ENCODE measurements at regions not wholly inside any gene's neighbourhood (a gene's known extent, or its start where the extent isn't known, plus 50 kb on each side); places are given as distances from the start of the nearest gene placed in this dataset.

- DNase-seq (no peak), ATAC-seq (peak; percentile 68)
- H3K27me3 ChIP-seq = no peaks in the 10 kb centered on the region
- no peak for TF ChIP-seq CTCF (IDR thresholded peaks at IDR 0.05)
- intact Hi-C loops (cut with DNase I) = no loop called here
- H3K4me1 ChIP-seq = no peaks in the 10 kb centered on the region
- H3K9me3 ChIP-seq = no peaks in the 10 kb centered on the region
- H3K36me3 ChIP-seq = no peaks in the 10 kb centered on the region
- H3K4me3 ChIP-seq = no peak overlapping the region
- no peak overlapping the region for H3K27ac ChIP-seq
Measured at GRCh38 chr2:176854878-176855277, 357.7 kb upstream of the HNRNPA3 start.

- no peak for DNase-seq
- no peak overlapping the region for H3K27ac ChIP-seq
- H3K9me3 ChIP-seq = no peaks in the 10 kb centered on the region
- intact Hi-C loops (cut with DNase I) = no loop called here
- no peaks in the 10 kb centered on the region for H3K27me3 ChIP-seq
- no peak overlapping the region for H3K4me3 ChIP-seq
- no peak for ATAC-seq
- no peaks in the 10 kb centered on the region for H3K4me1 ChIP-seq
- H3K36me3 ChIP-seq = no peaks in the 10 kb centered on the region
- no peak for TF ChIP-seq CTCF (IDR thresholded peaks at IDR 0.05)
Measured at GRCh38 chr2:176856683-176857082, 355.9 kb upstream of the HNRNPA3 start.

- TF ChIP-seq CTCF (IDR thresholded peaks at IDR 0.05) = no peak
- Histone ChIP-seq H3K4me1 (no peaks in the 10 kb centered on the region), H3K27ac (no peak overlapping the region), H3K9me3 (no peaks in the 10 kb centered on the region), H3K4me3 (no peak overlapping the region), H3K36me3 (no peaks in the 10 kb centered on the region), H3K27me3 (no peaks in the 10 kb centered on the region)
- intact Hi-C loops (cut with DNase I) = no loop called here
- ATAC-seq = no peak
- no peak for DNase-seq
Measured at GRCh38 chr2:176865336-176865735, 347.3 kb upstream of the HNRNPA3 start.

- intact Hi-C loops (cut with DNase I) = no loop called here
- ATAC-seq (no peak), DNase-seq (no peak)
- no peak for TF ChIP-seq CTCF (IDR thresholded peaks at IDR 0.05)
- Histone ChIP-seq H3K4me3 (no peak overlapping the region), H3K4me1 (no peaks in the 10 kb centered on the region), H3K9me3 (peaks cover 0 to 16% of the 10 kb centered on the region in 2 donors), H3K36me3 (no peaks in the 10 kb centered on the region), H3K27me3 (no peaks in the 10 kb centered on the region), H3K27ac (no peak overlapping the region)
Measured at GRCh38 chr2:176872406-176872805, 340.2 kb upstream of the HNRNPA3 start.

GRCh38 chr2:176873403-176873802 lies 339.2 kb upstream of the HNRNPA3 start:
- Histone ChIP-seq H3K36me3 (no peaks in the 10 kb centered on the region), H3K27me3 (no peaks in the 10 kb centered on the region), H3K9me3 (peaks cover 0 to 16% of the 10 kb centered on the region in 2 donors), H3K4me1 (no peaks in the 10 kb centered on the region), H3K27ac (no peak overlapping the region), H3K4me3 (no peak overlapping the region)
- ATAC-seq (no peak), DNase-seq (no peak)
- intact Hi-C loops (cut with DNase I) = no loop called here
- TF ChIP-seq CTCF (IDR thresholded peaks at IDR 0.05) = no peak

Measured in left lung (tissue), 4 donors.